ENCODE measurements at regions not wholly inside any gene's neighbourhood (a gene's known extent, or its start where the extent isn't known, plus 50 kb on each side); places are given as distances from the start of the nearest gene placed in this dataset.

DNA sequence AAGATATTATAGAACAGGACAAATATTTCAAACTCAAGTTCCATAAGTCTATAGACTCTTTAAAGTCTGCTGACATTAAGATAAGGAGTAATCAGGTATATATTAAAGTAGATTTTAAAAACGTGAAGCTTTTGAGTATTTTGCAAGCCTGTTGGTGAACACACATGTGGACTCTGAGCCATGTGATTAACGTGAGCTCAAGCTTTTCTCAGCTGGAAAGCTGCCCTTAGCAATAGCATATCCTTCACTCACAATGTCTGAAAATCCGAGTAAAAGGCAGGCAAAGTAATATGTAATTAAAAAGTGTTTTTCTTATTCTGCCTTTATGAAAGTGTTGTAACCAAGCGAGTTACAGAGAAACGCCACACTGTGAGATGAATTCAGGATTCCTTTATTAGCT lies 140.5 kb upstream of the AADAT start:
- H3K9me3 ChIP-seq (ENCODE audit: insufficient read depth in 2 of 2, low read depth in 1 of 2, low read length in 1 of 2) = no peaks in the 10 kb centered on the region
- H2BK120ac ChIP-seq (replicated peaks; ENCODE audit: low read depth, low read length) = no peak overlapping the region
- H4K91ac ChIP-seq (replicated peaks; ENCODE audit: insufficient read length, low read length) = no peak overlapping the region
- 89% methylated on average over 5 of the region's 5 CpGs; no CpG with 5 or more reads in 1 of the 2 experiments for WGBS, 2 experiments (ENCODE audit: extremely low coverage in 1 of 2, insufficient coverage in 1 of 2, insufficient read length in 1 of 2, insufficient replicate concordance in 2 of 2, low coverage in 1 of 2, low lambda C conversion rate in 2 of 2, missing lambda C conversion rate in 1 of 2)
- H3K4me3 ChIP-seq (ENCODE audit: extremely low read depth in 1 of 4, insufficient read depth in 2 of 4, low read depth in 3 of 4, low read length in 4 of 4) = no peak overlapping the region
- no peaks in the 10 kb centered on the region for H3K79me2 ChIP-seq (ENCODE audit: control insufficient read depth in 1 of 2, insufficient read depth in 2 of 2, low read length in 2 of 2)
- H3K9ac ChIP-seq (replicated peaks in 1 of 4; ENCODE audit: extremely low read depth in 1 of 4, low read depth in 3 of 4, low read length in 3 of 4) = no peak overlapping the region
- H3K4ac ChIP-seq (replicated peaks; ENCODE audit: insufficient read length, low read depth, low read length) = no peak overlapping the region
- no peak overlapping the region for H3K56ac ChIP-seq (replicated peaks; ENCODE audit: insufficient read length, low read depth, low read length)
- H3K14ac ChIP-seq (ENCODE audit: insufficient read length) = no peak overlapping the region
- H2AFZ ChIP-seq (ENCODE audit: low read length) = no peak overlapping the region
- H2BK15ac ChIP-seq (ENCODE audit: low read length) = no peak overlapping the region
- H3K27me3 ChIP-seq (replicated peaks in 1 of 4; ENCODE audit: control insufficient read depth in 3 of 4, extremely low read depth in 1 of 4, insufficient read depth in 3 of 4, low read length in 3 of 4) = no peaks in the 10 kb centered on the region
- H3K4me1 ChIP-seq (replicated peaks in 1 of 4; ENCODE audit: control insufficient read depth in 3 of 4, insufficient read depth in 4 of 4, low read length in 3 of 4) = peaks cover 0 to 4% (median 1%) of the 10 kb centered on the region in 4 experiments; a peak in 2 of 7 replicates
- H2BK12ac ChIP-seq (ENCODE audit: low read depth, low read length) = no peak overlapping the region
- no peak overlapping the region for H3K27ac ChIP-seq (ENCODE audit: low read depth, low read length)
- FAIRE-seq = no peak
- H2BK20ac ChIP-seq (ENCODE audit: low read length) = no peak overlapping the region
- no peak overlapping the region for H4K5ac ChIP-seq (ENCODE audit: insufficient read length, low read depth, low read length)
- no peak overlapping the region for H4K8ac ChIP-seq (ENCODE audit: extremely low read depth, insufficient read depth, low read length)
- no peaks in the 10 kb centered on the region for H3K23me2 ChIP-seq (ENCODE audit: low read depth, low read length)
- no peak overlapping the region for H2BK5ac ChIP-seq (ENCODE audit: low read depth, low read length)
- no peak overlapping the region for H3K23ac ChIP-seq (ENCODE audit: insufficient read length)
- H3K36me3 ChIP-seq (ENCODE audit: control insufficient read depth in 2 of 4, insufficient read depth in 4 of 4, low read length in 3 of 4) = no peaks in the 10 kb centered on the region
- no peak overlapping the region for H2AK5ac ChIP-seq (ENCODE audit: low read depth, low read length)
- H3K4me2 ChIP-seq (ENCODE audit: insufficient read depth in 1 of 2, low read depth in 2 of 2, low read length in 2 of 2) = no peak overlapping the region
- DNase-seq (ENCODE audit: low read depth in 1 of 2, low spot score in 2 of 2) = no peak
- H3K79me1 ChIP-seq (ENCODE audit: low read depth, low read length) = no peaks in the 10 kb centered on the region
- CTCF ChIA-PET (ENCODE audit: partially characterized antibody) = interaction anchor here (1.0 to 1.3 kb wide), 5 partner anchors 13 to 589 kb away, joined by 3 to 9 read pairs (median 3); no protein-coding TSS in a partner anchor
- TF ChIP-seq EZH2 (IDR thresholded peaks at IDR 0.05; ENCODE audit: low read depth, low read length, severe bottlenecking) (no peak), RAD21 (IDR thresholded peaks at IDR 0.05 in 1 of 2, conservative IDR thresholded peaks at IDR 0.05 in 1 of 2; ENCODE audit: low read depth in 2 of 2, low read length in 2 of 2) (no peak), EGR1 (IDR thresholded peaks at IDR 0.05; ENCODE audit: borderline replicate concordance, low read depth, low read length) (no peak), TEAD4 (IDR thresholded peaks at IDR 0.05; ENCODE audit: low read depth, low read length) (no peak), SP2 (IDR thresholded peaks at IDR 0.05; ENCODE audit: low read length) (no peak), MAFK (IDR thresholded peaks at IDR 0.05; ENCODE audit: low read depth, low read length) (no peak), KDM5A (IDR thresholded peaks at IDR 0.05; ENCODE audit: low read length) (no peak), BRCA1 (IDR thresholded peaks at IDR 0.05; ENCODE audit: low read depth, low read length) (no peak), TAF1 (IDR thresholded peaks at IDR 0.05; ENCODE audit: low read depth, low read length) (no peak), GABPA (IDR thresholded peaks at IDR 0.05; ENCODE audit: borderline replicate concordance, insufficient read depth, low read length) (no peak), HDAC2 (IDR thresholded peaks at IDR 0.05; ENCODE audit: borderline replicate concordance in 1 of 2, low read depth in 2 of 2, low read length in 2 of 2) (no peak), SUZ12 (IDR thresholded peaks at IDR 0.05; ENCODE audit: low read length) (no peak)
- H3K18ac ChIP-seq (ENCODE audit: extremely low read depth, low read length) = no peak overlapping the region
- no peaks in the 10 kb centered on the region for H4K20me1 ChIP-seq (replicated peaks in 1 of 2; ENCODE audit: control insufficient read depth in 1 of 2, insufficient read depth in 2 of 2, low read length in 2 of 2)
- POLR2A ChIA-PET (ENCODE audit: partially characterized antibody) = no interaction called here
